ENCODE measurements at regions not wholly inside any gene's neighbourhood (a gene's known extent, or its start where the extent isn't known, plus 50 kb on each side); places are given as distances from the start of the nearest gene placed in this dataset.

DNA sequence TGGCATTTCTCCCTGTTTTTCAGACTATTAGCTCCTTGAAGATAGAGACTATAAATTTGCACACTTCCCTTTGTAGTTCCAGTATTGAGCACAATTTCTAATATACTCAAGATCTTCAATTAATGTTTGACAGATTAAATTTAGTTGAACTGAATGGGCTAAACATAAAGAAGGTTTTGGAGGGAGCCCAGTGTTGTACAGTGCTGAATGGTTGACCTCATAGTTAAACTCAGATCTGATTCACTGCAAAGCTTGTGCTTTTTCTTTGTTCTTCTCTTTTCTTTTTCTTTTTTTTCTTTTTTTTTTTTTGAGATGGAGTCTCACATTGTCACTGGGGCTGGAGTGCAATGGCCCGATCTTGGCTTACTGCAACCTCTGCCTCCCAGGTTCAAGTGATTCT, 411.7 kb upstream of the ZNF462 start:
- TF ChIP-seq, protein P1, sequence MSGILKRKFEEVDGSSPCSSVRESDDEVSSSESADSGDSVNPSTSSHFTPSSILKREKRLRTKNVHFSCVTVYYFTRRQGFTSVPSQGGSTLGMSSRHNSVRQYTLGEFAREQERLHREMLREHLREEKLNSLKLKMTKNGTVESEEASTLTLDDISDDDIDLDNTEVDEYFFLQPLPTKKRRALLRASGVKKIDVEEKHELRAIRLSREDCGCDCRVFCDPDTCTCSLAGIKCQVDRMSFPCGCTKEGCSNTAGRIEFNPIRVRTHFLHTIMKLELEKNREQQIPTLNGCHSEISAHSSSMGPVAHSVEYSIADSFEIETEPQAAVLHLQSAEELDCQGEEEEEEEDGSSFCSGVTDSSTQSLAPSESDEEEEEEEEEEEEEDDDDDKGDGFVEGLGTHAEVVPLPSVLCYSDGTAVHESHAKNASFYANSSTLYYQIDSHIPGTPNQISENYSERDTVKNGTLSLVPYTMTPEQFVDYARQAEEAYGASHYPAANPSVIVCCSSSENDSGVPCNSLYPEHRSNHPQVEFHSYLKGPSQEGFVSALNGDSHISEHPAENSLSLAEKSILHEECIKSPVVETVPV (CRISPR knock-in tag; IDR thresholded peaks at IDR 0.05): no peak
- TF ChIP-seq ZNF565 (CRISPR knock-in tag; conservative IDR thresholded peaks at IDR 0.05; ENCODE audit: low read depth) (no peak), ZFP3 (CRISPR knock-in tag; IDR thresholded peaks at IDR 0.05) (no peak), PPARA (CRISPR knock-in tag; IDR thresholded peaks at IDR 0.05; ENCODE audit: borderline replicate concordance) (no peak), ZNF8 (CRISPR knock-in tag; IDR thresholded peaks at IDR 0.05) (no peak), TCF4 (CRISPR knock-in tag; IDR thresholded peaks at IDR 0.05; ENCODE audit: borderline replicate concordance) (no peak)
- TF ChIP-seq, protein P2, sequence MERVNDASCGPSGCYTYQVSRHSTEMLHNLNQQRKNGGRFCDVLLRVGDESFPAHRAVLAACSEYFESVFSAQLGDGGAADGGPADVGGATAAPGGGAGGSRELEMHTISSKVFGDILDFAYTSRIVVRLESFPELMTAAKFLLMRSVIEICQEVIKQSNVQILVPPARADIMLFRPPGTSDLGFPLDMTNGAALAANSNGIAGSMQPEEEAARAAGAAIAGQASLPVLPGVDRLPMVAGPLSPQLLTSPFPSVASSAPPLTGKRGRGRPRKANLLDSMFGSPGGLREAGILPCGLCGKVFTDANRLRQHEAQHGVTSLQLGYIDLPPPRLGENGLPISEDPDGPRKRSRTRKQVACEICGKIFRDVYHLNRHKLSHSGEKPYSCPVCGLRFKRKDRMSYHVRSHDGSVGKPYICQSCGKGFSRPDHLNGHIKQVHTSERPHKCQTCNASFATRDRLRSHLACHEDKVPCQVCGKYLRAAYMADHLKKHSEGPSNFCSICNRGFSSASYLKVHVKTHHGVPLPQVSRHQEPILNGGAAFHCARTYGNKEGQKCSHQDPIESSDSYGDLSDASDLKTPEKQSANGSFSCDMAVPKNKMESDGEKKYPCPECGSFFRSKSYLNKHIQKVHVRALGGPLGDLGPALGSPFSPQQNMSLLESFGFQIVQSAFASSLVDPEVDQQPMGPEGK (CRISPR knock-in tag; IDR thresholded peaks at IDR 0.05; ENCODE audit: borderline replicate concordance): no peak
